Prostate gland (tissue), 2 donors: ENCODE measurements at regions not wholly inside any gene's neighbourhood (a gene's known extent, or its start where the extent isn't known, plus 50 kb on each side); places are given as distances from the start of the nearest gene placed in this dataset.
A peak's percentile ranks its signal among the peaks of the same experiment; 100 is the strongest.
"Not testable (repeated sequence)": the region's sequence is repeated elsewhere in the genome, so short reads cannot be mapped to it uniquely, and the experiment has no call there.

ENCODE experiments used
- DNase-seq: peaks from one replicate; pipeline ENCODE4 v3.0.0-alpha.2; 2019; ENCODE audit warnings: low spot score
- H3K27ac ChIP-seq, 2 donors: fragments of 200-600 bp; sonication (generic); 2 replicates each; pipeline ENCODE4 v1.5.1; 2017 to 2019
- H3K27me3 ChIP-seq: fragments of 200-600 bp; sonication (generic); replicated peaks from 2 replicates; pipeline ENCODE4 v1.5.1; 2019; ENCODE audit not compliant: insufficient read depth
- H3K36me3 ChIP-seq, 2 donors: fragments of 200-600 bp; sonication (generic); 1 replicate in 1 of 2; 2 replicates in 1 of 2; pipeline versions ENCODE4 v1.5.1 to v1.8.1; 2017 to 2019
- H3K4me1 ChIP-seq: fragments of 200-600 bp; sonication (generic); replicated peaks from 2 replicates; pipeline ENCODE4 v1.5.1; 2019
- H3K4me3 ChIP-seq, 2 donors: fragments of 200-600 bp; sonication (generic); 2 replicates each; pipeline ENCODE4 v1.5.1; 2017 to 2019
- H3K9me3 ChIP-seq: fragments of 200-600 bp; sonication (generic); 2 replicates; pipeline ENCODE4 v1.5.1; 2017
- POLR2A ChIP-seq: fragments of 450-650 bp; IDR thresholded peaks from one replicate; pipeline ENCODE4 v1.6.1; 2016; ENCODE audit warnings: antibody characterized with exemption, mild to moderate bottlenecking
- POLR2AphosphoS5 ChIP-seq: sonication (generic); formaldehyde crosslinking; IDR thresholded peaks from one replicate; pipeline ENCODE4 v1.6.1; 2017; ENCODE audit warnings: antibody characterized with exemption
- WGBS: methylation state at CpG from one replicate; pipeline ENCODE4 v1.1.5; 2018; 5-methylcytosine and 5-hydroxymethylcytosine counted together
- intact Hi-C: fragments of 100-400 bp; cut with DNase I; formaldehyde crosslinking; loops from one replicate; pipeline ENCODE4 v1.14.2; 2022
- TF ChIP-seq, protein P1 (sequence below), 4 experiments: fragments of 200-600 bp in 2 of 4; fragments of 450-650 bp in 2 of 4; sonication (generic) in 2 of 4; IDR thresholded peaks; 1 replicate in 3 of 4; 2 replicates in 1 of 4; pipeline ENCODE4 v1.5.1; 2016 to 2019; ENCODE audit warnings: antibody characterized with exemption in 4 of 4, mild to moderate bottlenecking in 2 of 4, moderate library complexity in 2 of 4

DNA sequence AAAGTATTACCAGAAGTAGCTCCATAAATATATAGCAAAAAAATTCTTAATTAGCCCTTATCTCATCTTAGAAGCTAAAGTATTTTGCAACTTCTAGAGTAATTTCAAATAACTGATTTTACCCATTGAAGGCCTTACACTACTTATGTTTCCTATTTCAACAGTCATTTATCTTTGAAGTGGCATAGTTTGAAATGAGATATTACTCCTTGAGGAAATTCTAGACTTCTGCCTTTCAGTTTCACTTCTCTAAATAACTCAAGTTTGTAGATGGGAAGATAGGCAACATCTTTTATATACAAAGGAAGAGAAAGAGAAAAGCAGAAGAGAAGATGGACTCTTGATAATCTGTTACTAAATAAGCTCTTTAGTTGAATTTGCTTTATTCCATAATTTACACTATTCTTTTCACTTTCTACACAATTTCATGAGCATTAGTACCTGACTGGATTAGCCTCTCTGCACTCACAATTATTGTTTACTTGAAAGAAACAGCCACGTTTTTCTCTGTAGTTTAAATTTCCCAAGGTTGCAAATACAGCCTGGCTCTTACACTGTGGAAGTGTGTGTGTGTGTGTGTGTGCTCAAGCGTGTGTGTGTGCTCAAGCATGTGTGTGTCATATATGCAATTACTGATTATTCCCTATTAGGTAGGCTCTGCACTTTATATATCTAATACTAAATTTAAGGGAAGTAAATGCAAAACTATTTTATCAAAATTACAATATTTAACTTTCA, 60.6 kb upstream of the EMB start:
- no peaks in the 10 kb centered on the region for H3K36me3 ChIP-seq
- no peaks in the 10 kb centered on the region for H3K9me3 ChIP-seq
- DNase-seq = no peak
- H3K4me1 ChIP-seq = no peaks in the 10 kb centered on the region
- 42% methylated on average over 2 of the region's 2 CpGs for WGBS
- H3K27ac ChIP-seq = no peak overlapping the region
- intact Hi-C loops = no loop called here
- no peak overlapping the region for H3K4me3 ChIP-seq
- TF ChIP-seq POLR2AphosphoS5 (no peak), POLR2A (no peak)
- TF ChIP-seq, protein P1, sequence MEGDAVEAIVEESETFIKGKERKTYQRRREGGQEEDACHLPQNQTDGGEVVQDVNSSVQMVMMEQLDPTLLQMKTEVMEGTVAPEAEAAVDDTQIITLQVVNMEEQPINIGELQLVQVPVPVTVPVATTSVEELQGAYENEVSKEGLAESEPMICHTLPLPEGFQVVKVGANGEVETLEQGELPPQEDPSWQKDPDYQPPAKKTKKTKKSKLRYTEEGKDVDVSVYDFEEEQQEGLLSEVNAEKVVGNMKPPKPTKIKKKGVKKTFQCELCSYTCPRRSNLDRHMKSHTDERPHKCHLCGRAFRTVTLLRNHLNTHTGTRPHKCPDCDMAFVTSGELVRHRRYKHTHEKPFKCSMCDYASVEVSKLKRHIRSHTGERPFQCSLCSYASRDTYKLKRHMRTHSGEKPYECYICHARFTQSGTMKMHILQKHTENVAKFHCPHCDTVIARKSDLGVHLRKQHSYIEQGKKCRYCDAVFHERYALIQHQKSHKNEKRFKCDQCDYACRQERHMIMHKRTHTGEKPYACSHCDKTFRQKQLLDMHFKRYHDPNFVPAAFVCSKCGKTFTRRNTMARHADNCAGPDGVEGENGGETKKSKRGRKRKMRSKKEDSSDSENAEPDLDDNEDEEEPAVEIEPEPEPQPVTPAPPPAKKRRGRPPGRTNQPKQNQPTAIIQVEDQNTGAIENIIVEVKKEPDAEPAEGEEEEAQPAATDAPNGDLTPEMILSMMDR (IDR thresholded peaks at IDR 0.05) = no peak
- no peaks in the 10 kb centered on the region for H3K27me3 ChIP-seq

DNA sequence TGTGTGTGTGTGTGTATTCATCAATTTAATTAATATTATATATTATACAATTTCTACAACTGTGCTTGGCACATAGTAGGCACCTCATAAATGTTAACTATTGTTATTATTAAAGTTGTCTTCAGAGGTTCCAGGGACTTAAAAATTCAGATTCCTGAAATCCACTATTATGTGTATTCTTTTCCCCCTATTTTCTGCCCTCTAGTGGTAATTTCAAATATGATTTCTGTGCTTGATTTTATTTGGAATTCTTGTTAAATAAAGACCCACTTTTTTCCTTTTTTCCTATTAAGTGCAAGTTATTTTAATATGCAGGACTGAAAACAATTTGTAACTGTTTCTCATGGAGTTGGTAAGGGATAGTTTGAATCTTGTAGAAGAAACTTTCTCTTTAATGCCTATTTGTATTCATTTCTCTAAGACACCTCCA, 72.0 kb upstream of the EMB start:
- H3K27ac ChIP-seq, H3K9me3 ChIP-seq, H3K27me3 ChIP-seq, DNase-seq, intact Hi-C loops, H3K4me3 ChIP-seq, H3K36me3 ChIP-seq, H3K4me1 ChIP-seq: not testable (repeated sequence)
- TF ChIP-seq, protein P1 (IDR thresholded peaks at IDR 0.05) = peak in 3 of 4 experiments; percentile 6 to 26 (median 25)

DNA sequence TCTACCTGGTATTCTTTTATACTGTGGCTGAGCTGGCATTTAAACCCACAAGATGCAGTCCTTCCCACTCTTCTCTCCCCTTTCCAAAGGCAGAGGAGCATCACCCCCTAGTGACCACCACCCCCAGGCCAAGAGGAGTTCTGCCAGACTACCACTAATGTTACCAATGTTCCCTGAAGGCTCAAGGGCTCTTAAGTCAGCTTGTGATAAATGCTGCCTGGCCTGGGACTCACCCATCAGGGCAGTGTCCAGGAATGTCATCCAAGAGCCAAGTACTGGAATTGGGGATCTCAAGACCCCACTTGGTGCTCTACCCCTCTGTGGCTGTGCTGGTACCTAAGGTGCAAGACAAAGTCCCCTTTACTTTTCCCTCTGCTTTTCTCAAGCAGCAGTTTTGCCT, 80.0 kb upstream of the EMB start:
- H3K36me3 ChIP-seq, H3K27ac ChIP-seq, H3K9me3 ChIP-seq, intact Hi-C loops, H3K4me3 ChIP-seq, H3K4me1 ChIP-seq, DNase-seq, H3K27me3 ChIP-seq: not testable (repeated sequence)

DNA sequence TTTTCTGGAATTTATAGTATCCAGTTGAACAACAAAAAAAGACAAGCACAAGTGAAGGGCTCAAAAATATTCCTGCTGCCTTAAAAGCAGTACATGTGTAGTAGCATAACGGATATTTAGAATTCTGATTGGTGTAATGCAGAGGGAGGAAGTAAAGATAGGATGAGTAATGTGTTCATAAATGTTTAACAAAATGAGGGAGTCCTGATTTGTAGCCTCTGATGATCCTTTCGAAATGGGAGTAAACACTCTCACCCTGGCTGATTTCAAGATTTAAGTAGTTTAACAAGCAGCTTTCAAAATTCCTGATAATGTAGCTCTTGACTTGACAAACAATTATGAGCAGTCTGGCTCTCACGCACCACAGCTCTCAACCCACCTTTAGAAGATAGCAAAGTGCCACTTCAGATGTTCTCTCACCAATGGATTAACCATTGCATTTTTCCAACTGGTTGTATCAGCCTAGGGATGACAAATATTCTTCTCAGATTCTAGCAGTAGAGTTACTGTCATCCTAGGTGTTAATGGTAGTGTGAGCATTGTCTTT, 86.5 kb upstream of the EMB start:
- H3K36me3 ChIP-seq, H3K9me3 ChIP-seq, DNase-seq, H3K27ac ChIP-seq, H3K4me3 ChIP-seq, H3K4me1 ChIP-seq, intact Hi-C loops, H3K27me3 ChIP-seq: not testable (repeated sequence)
- WGBS = 60% methylated on average over 3 of the region's 3 CpGs

DNA sequence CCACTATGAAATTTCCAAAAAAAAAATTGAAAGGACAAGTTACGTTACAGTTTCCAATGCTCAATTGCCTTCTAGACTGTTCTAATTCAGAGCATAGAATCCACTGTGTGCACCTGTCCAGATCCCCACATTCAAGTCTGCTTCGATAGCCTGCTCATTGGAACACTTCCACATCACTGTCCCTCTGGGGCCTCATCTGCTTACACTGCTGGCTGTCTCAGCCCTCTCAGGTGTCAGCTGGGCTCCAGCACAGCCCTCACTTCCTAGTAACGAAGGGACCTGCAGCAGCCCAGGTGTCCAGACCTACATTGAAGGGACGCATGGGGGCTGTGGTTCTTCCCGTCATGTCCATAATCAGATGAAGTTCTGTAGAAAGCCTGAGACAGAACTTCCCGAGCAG, 94.3 kb upstream of the EMB start:
- Histone ChIP-seq H3K9me3 (no peaks in the 10 kb centered on the region), H3K4me3 (no peak overlapping the region), H3K36me3 (no peaks in the 10 kb centered on the region), H3K27me3 (no peaks in the 10 kb centered on the region), H3K27ac (no peak overlapping the region), H3K4me1 (no peaks in the 10 kb centered on the region)
- 63% methylated on average over 6 of the region's 6 CpGs for WGBS
- intact Hi-C loops = no loop called here
- TF ChIP-seq POLR2AphosphoS5 (no peak), POLR2A (no peak)
- TF ChIP-seq, protein P1 (IDR thresholded peaks at IDR 0.05) = no peak
- DNase-seq = no peak

DNA sequence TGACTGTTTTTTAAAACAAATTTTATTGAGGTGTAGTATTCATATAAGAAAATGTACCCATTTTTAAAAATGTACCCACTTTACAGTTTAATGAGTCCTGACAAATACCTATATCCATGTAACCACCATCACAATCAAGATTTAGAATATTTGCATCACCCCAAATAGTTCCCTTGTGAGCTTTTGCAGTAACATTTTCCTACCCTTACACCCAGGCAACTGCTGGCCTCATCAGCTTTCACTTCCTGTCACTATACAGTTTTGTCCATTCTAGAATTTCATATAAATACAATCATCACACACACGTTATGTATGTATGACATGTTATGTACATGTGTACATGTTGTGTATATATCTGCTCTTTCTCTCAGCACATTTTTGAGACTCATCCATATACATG, 96.4 kb upstream of the EMB start:
- H3K27ac ChIP-seq, H3K4me1 ChIP-seq, H3K4me3 ChIP-seq, H3K36me3 ChIP-seq, intact Hi-C loops, H3K27me3 ChIP-seq, DNase-seq, H3K9me3 ChIP-seq: not testable (repeated sequence)
- 74% methylated on average over 1 of the region's 1 CpG for WGBS
